Vagina (tissue), 2 donors: ENCODE measurements at regions not wholly inside any gene's neighbourhood (a gene's known extent, or its start where the extent isn't known, plus 50 kb on each side); places are given as distances from the start of the nearest gene placed in this dataset.
"Not testable (repeated sequence)": the region's sequence is repeated elsewhere in the genome, so short reads cannot be mapped to it uniquely, and the experiment has no call there.

Experiments used
- DNase-seq, 2 donors: peaks; one replicate each; pipeline ENCODE4 v3.0.0-alpha.2; 2017; ENCODE audit errors: extremely low spot score in 2 of 2
- H3K27ac ChIP-seq: fragments of 200-600 bp; sonication (generic); one replicate; pipeline ENCODE4 v1.5.1; 2019
- H3K27me3 ChIP-seq: fragments of 200-600 bp; sonication (generic); one replicate; pipeline ENCODE4 v1.5.1; 2019
- H3K36me3 ChIP-seq, 2 donors: fragments of 200-600 bp; sonication (generic); one replicate each; pipeline ENCODE4 v1.5.1; 2017 to 2019
- H3K4me1 ChIP-seq: fragments of 200-600 bp; sonication (generic); one replicate; pipeline ENCODE4 v1.5.1; 2019
- H3K4me3 ChIP-seq, 2 donors: fragments of 200-600 bp; sonication (generic); 1 replicate in 1 of 2; 2 replicates in 1 of 2; pipeline ENCODE4 v1.5.1; 2016 to 2019
- H3K9me3 ChIP-seq: fragments of 200-600 bp; sonication (generic); one replicate; pipeline ENCODE4 v1.5.1; 2019
- POLR2A ChIP-seq, 2 donors: fragments of 450-650 bp; IDR thresholded peaks; one replicate each; pipeline ENCODE4 v1.6.1; 2017; ENCODE audit warnings: antibody characterized with exemption in 2 of 2, mild to moderate bottlenecking in 2 of 2, moderate library complexity in 2 of 2
- POLR2AphosphoS5 ChIP-seq, 2 donors: sonication (generic); formaldehyde crosslinking; IDR thresholded peaks; one replicate each; pipeline ENCODE4 v1.9.0; 2017; ENCODE audit warnings: antibody characterized with exemption in 2 of 2, mild to moderate bottlenecking in 2 of 2, low read depth in 1 of 2; ENCODE audit not compliant: insufficient read depth in 1 of 2
- intact Hi-C: fragments of 100-400 bp; cut with DNase I; formaldehyde crosslinking; loops from one replicate; pipeline ENCODE4 v1.15.1; 2023
- TF ChIP-seq, protein P1 (sequence below), 3 experiments: fragments of 450-650 bp in 2 of 3; fragments of 200-600 bp in 1 of 3; sonication (generic) in 1 of 3; IDR thresholded peaks; one replicate each; pipeline ENCODE4 v1.5.1; 2017 to 2019; ENCODE audit warnings: antibody characterized with exemption in 3 of 3, mild to moderate bottlenecking in 2 of 3, moderate library complexity in 2 of 3

DNA sequence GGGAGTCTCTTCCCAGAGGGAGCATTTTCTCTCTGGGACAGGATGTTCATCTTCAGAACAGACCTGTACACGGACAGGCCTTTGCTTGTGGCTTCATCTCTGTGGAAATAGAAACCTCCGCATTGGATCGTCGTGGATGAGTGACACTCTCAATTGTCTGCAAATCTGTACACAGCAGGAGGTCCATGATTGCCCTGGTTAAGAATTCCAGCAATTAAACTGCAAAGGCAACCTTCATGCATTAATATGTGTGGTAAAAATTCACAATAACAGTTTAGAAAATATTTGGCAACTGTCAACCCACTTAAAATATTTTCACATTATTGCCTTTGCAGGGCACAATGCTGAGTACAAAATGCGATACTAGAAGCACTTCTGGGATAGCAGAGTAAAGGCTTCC lies 149.8 kb upstream of the SFSWAP start:
- no peaks in the 10 kb centered on the region for H3K36me3 ChIP-seq
- TF ChIP-seq POLR2A (IDR thresholded peaks at IDR 0.05) = no peak
- no peak for TF ChIP-seq POLR2AphosphoS5 (IDR thresholded peaks at IDR 0.05; ENCODE audit: insufficient read depth in 1 of 2, low read depth in 1 of 2)
- TF ChIP-seq, protein P1, sequence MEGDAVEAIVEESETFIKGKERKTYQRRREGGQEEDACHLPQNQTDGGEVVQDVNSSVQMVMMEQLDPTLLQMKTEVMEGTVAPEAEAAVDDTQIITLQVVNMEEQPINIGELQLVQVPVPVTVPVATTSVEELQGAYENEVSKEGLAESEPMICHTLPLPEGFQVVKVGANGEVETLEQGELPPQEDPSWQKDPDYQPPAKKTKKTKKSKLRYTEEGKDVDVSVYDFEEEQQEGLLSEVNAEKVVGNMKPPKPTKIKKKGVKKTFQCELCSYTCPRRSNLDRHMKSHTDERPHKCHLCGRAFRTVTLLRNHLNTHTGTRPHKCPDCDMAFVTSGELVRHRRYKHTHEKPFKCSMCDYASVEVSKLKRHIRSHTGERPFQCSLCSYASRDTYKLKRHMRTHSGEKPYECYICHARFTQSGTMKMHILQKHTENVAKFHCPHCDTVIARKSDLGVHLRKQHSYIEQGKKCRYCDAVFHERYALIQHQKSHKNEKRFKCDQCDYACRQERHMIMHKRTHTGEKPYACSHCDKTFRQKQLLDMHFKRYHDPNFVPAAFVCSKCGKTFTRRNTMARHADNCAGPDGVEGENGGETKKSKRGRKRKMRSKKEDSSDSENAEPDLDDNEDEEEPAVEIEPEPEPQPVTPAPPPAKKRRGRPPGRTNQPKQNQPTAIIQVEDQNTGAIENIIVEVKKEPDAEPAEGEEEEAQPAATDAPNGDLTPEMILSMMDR (IDR thresholded peaks at IDR 0.05) = no peak
- H3K4me1 ChIP-seq = no peaks in the 10 kb centered on the region
- no peaks in the 10 kb centered on the region for H3K27me3 ChIP-seq
- intact Hi-C loops = no loop called here
- H3K27ac ChIP-seq = no peak overlapping the region
- DNase-seq = no peak
- H3K9me3 ChIP-seq = no peaks in the 10 kb centered on the region
- H3K4me3 ChIP-seq = no peak overlapping the region

DNA sequence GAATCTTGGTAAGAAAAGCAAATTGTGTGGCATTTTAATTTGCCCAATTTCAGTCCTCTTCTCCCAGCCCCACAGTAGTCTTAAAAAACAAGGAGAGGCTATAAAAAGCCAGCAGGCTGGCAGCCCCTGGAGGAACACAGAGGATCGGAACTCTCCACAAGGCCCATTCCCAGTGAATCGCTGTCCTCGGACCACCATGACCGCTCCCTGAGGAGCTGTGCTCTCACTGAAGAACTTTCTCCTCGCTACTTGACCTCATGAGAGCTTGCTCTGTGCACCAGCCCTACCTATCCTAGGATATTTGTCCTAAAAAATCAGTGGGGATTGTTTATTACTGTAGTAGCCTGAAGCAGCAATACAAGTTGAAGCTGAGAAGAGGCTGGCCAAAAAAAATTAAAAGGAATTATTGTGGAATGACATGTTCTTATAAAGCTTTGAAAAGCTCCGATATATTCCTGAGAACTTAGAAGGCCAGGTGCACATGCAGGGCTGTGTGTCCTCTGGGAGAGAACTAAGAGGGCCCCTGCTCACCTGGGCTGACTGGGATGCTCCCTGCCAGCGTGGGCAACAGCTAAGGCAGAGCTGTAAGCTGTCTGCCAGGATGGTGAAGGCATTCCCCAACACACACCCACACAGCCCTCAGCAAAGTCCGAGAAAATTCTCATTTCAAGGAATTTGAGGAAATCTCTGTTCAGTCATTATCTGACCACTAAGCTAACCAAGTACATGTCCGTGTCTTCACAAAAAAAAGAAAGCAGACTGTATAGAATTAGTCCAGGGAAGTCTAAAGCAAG lies 148.8 kb upstream of the SFSWAP start:
- Histone ChIP-seq H3K9me3 (no peaks in the 10 kb centered on the region), H3K36me3 (no peaks in the 10 kb centered on the region), H3K27ac (no peak overlapping the region), H3K27me3 (no peaks in the 10 kb centered on the region), H3K4me1 (no peaks in the 10 kb centered on the region), H3K4me3 (no peak overlapping the region)
- TF ChIP-seq POLR2AphosphoS5 (IDR thresholded peaks at IDR 0.05; ENCODE audit: insufficient read depth in 1 of 2, low read depth in 1 of 2) = no peak
- no peak for TF ChIP-seq POLR2A (IDR thresholded peaks at IDR 0.05)
- TF ChIP-seq, protein P1 (IDR thresholded peaks at IDR 0.05) = no peak
- intact Hi-C loops = no loop called here
- no peak for DNase-seq

GRCh38 chr12:131564138-131564727 lies 146.7 kb upstream of the SFSWAP start:
- intact Hi-C loops, H3K4me1 ChIP-seq, H3K36me3 ChIP-seq, H3K4me3 ChIP-seq, H3K27ac ChIP-seq, H3K27me3 ChIP-seq, DNase-seq, H3K9me3 ChIP-seq: not testable (repeated sequence)

GRCh38 chr12:131564845-131565244 lies 146.0 kb upstream of the SFSWAP start:
- Histone ChIP-seq H3K4me3 (no peak overlapping the region), H3K36me3 (no peaks in the 10 kb centered on the region), H3K9me3 (no peaks in the 10 kb centered on the region), H3K27me3 (no peaks in the 10 kb centered on the region), H3K4me1 (no peaks in the 10 kb centered on the region), H3K27ac (no peak overlapping the region)
- no peak for TF ChIP-seq POLR2AphosphoS5 (IDR thresholded peaks at IDR 0.05; ENCODE audit: insufficient read depth in 1 of 2, low read depth in 1 of 2)
- no peak for TF ChIP-seq POLR2A (IDR thresholded peaks at IDR 0.05)
- TF ChIP-seq, protein P1 (IDR thresholded peaks at IDR 0.05) = no peak
- intact Hi-C loops = no loop called here
- no peak for DNase-seq

DNA sequence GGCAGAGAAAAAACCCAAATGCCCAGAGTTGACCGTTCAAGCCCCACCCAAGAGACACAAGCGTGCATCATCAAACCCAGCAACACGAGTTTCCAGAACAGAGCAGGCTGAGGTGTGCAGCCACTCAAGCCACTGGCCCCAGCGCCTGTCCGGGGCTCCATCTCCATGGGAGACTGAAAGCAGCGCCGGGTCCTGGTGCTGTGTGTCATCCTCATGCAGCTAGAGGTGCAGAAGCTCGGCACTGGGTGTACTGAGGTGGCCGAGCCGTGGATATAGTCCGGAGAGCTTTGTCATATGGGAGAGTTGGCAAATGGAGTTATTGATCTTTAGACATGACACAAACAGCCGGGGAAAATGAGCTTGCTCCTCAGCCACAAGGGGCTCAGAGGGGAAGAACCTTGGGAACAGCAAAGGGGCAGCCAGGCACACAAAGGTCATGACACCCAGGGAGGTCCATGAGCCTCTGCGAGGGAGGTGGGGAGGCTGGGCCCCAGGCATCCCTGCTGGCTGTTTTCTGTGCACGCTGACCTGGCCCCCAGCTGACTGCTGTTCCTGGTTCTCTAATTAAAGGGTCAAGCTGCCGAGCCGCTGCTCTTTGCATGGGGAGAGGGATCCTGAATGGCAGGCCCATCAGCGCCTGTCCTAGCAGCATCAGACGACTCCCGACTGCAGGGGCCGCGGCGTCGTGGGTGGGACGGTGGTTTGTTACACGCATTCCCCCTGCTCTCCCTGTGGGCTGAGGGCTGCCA lies 145.4 kb upstream of the SFSWAP start:
- Histone ChIP-seq H3K4me1 (no peaks in the 10 kb centered on the region), H3K4me3 (no peak overlapping the region), H3K27ac (no peak overlapping the region), H3K9me3 (no peaks in the 10 kb centered on the region), H3K27me3 (no peaks in the 10 kb centered on the region), H3K36me3 (no peaks in the 10 kb centered on the region)
- intact Hi-C loops = no loop called here
- TF ChIP-seq, protein P1 (IDR thresholded peaks at IDR 0.05) = no peak
- TF ChIP-seq POLR2A (IDR thresholded peaks at IDR 0.05) (no peak), POLR2AphosphoS5 (IDR thresholded peaks at IDR 0.05; ENCODE audit: insufficient read depth in 1 of 2, low read depth in 1 of 2) (no peak)
- DNase-seq = no peak
